ENCODE measurements at regions not wholly inside any gene's neighbourhood (a gene's known extent, or its start where the extent isn't known, plus 50 kb on each side); places are given as distances from the start of the nearest gene placed in this dataset.

- TF ChIP-seq EZH2 (IDR thresholded peaks at IDR 0.05; ENCODE audit: insufficient read depth, poor library complexity, severe bottlenecking) (no peak), EZH2phosphoT487 (IDR thresholded peaks at IDR 0.05; ENCODE audit: insufficient read depth, low read depth) (no peak)
Measured at GRCh38 chrX:15059474-15059873, 186.3 kb downstream of the MOSPD2 start.

Data from GM23248 (cell line).